ENCODE measurements at regions not wholly inside any gene's neighbourhood (a gene's known extent, or its start where the extent isn't known, plus 50 kb on each side); places are given as distances from the start of the nearest gene placed in this dataset.

DNA sequence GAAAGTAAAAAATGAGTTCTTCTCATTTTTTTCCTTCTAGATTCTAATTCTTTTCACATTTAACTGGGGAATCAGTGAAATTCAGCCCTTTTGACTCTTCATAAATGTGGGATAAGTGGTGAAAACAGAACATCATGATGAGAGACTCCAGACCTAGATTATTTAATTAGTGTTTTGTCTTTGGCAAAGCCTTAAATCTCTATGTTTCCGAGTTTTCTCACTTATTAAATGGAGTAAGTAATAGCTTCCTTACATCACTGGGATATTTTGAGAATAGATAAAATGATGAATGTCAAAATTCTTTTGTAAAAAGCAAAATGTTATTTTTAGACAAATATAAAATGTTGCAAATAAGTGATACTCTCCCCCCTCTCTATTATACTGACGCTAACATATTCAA is 468.6 kb upstream of the ARRDC3 start:
- H3K36me3 ChIP-seq = no peaks in the 10 kb centered on the region

DNA sequence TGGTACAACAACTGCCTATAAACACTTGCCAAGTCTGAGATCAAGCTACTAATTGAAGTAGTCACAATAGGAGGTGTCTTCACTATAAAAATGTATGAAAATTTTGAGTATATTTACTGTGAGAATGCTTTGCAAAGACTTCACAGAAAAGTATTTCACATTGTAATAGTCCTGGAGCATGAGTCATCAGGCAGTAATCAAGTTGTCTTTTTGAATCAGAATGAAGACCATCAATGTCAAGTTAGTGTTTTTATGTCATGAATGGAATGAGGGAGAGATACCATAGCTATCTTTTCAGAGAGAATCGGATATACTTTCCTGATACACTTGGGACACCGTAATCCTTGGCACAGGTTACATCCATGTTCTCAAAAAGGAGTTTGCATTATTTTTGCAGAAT is 466.9 kb upstream of the ARRDC3 start:
- H3K27me3 ChIP-seq = no peaks in the 10 kb centered on the region
- DNase-seq = no peak
- no peak overlapping the region for H3K27ac ChIP-seq
- ATAC-seq = no peak
- no peaks in the 10 kb centered on the region for H3K36me3 ChIP-seq
- 36% methylated on average over 2 of the region's 2 CpGs for WGBS (ENCODE audit: insufficient coverage, low coverage, low lambda C conversion rate, missing lambda C conversion rate)
- no peak overlapping the region for H3K4me3 ChIP-seq
- no peaks in the 10 kb centered on the region for H3K4me1 ChIP-seq
- intact Hi-C loops (cut with DNase I) = no loop called here
- no peaks in the 10 kb centered on the region for H3K9me3 ChIP-seq
- TF ChIP-seq, protein P1, sequence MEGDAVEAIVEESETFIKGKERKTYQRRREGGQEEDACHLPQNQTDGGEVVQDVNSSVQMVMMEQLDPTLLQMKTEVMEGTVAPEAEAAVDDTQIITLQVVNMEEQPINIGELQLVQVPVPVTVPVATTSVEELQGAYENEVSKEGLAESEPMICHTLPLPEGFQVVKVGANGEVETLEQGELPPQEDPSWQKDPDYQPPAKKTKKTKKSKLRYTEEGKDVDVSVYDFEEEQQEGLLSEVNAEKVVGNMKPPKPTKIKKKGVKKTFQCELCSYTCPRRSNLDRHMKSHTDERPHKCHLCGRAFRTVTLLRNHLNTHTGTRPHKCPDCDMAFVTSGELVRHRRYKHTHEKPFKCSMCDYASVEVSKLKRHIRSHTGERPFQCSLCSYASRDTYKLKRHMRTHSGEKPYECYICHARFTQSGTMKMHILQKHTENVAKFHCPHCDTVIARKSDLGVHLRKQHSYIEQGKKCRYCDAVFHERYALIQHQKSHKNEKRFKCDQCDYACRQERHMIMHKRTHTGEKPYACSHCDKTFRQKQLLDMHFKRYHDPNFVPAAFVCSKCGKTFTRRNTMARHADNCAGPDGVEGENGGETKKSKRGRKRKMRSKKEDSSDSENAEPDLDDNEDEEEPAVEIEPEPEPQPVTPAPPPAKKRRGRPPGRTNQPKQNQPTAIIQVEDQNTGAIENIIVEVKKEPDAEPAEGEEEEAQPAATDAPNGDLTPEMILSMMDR (IDR thresholded peaks at IDR 0.05) = no peak
- TF ChIP-seq POLR2A (IDR thresholded peaks at IDR 0.05) = no peak

More for the DNA sequence above, 468.6 kb upstream of the ARRDC3 start:
- Histone ChIP-seq H3K4me1 (no peaks in the 10 kb centered on the region), H3K9me3 (no peaks in the 10 kb centered on the region), H3K27ac (no peak overlapping the region), H3K4me3 (no peak overlapping the region), H3K27me3 (no peaks in the 10 kb centered on the region)
- no peak for TF ChIP-seq POLR2A (IDR thresholded peaks at IDR 0.05)
- TF ChIP-seq, protein P1 (IDR thresholded peaks at IDR 0.05) = no peak
- WGBS (ENCODE audit: insufficient coverage, low coverage, low lambda C conversion rate, missing lambda C conversion rate) = 54% methylated on average over 2 of the region's 2 CpGs
- ATAC-seq = no peak
- intact Hi-C loops (cut with DNase I) = no loop called here
- no peak for DNase-seq

DNA sequence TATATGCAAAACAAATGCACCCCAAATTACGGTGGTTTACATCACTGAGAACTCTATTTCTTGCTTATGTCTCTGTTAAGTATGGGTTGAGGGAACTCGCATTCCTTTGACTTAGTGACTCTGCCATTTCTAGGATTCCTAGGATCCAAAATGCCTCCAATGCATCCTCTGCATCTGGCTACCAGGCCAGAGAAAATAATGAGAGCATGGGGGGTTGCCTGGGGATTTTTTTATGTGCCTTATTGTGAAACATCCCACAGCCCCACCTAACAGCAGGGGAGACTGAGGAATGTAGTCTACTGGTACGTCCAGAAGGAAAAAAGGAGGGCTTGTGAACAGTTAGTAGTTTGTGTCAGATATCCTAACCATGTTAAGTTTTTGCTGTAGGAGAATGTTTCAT is 466.0 kb upstream of the ARRDC3 start:
- DNase-seq = no peak
- Histone ChIP-seq H3K27me3 (no peaks in the 10 kb centered on the region), H3K9me3 (no peaks in the 10 kb centered on the region), H3K36me3 (no peaks in the 10 kb centered on the region), H3K27ac (no peak overlapping the region), H3K4me1 (no peaks in the 10 kb centered on the region), H3K4me3 (no peak overlapping the region)
- TF ChIP-seq, protein P1 (IDR thresholded peaks at IDR 0.05) = no peak
- no peak for TF ChIP-seq POLR2A (IDR thresholded peaks at IDR 0.05)
- WGBS (ENCODE audit: insufficient coverage, low coverage, low lambda C conversion rate, missing lambda C conversion rate) = 43% methylated on average over 3 of the region's 3 CpGs
- intact Hi-C loops (cut with DNase I) = no loop called here
- ATAC-seq = no peak

DNA sequence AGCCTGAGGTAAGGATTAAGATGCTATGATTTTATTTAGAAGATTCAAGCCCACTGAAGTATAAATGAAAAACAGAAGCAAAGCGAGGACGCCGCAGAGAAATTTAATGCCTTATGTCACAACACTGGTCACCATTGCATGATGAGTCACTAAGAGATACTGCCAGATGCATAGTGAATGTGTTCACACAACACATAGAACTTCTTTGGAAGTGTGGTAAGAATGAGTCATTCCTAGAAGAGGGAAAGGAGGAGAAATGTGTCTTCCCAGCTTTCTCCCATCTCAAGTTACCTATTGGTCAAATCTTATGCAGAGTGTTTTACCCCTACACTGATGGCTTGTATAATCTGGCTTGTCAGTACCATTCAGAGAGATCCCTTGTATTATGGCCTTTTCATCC is 465.3 kb upstream of the ARRDC3 start:
- H3K4me1 ChIP-seq = no peaks in the 10 kb centered on the region
- no peak for ATAC-seq
- H3K4me3 ChIP-seq = no peak overlapping the region
- intact Hi-C loops (cut with DNase I) = no loop called here
- no peak for TF ChIP-seq POLR2A (IDR thresholded peaks at IDR 0.05)
- TF ChIP-seq, protein P1 (IDR thresholded peaks at IDR 0.05) = no peak
- H3K27ac ChIP-seq = no peak overlapping the region
- 65% methylated on average over 3 of the region's 3 CpGs for WGBS (ENCODE audit: insufficient coverage, low coverage, low lambda C conversion rate, missing lambda C conversion rate)
- H3K36me3 ChIP-seq = no peaks in the 10 kb centered on the region
- no peaks in the 10 kb centered on the region for H3K27me3 ChIP-seq
- no peaks in the 10 kb centered on the region for H3K9me3 ChIP-seq
- DNase-seq = no peak

DNA sequence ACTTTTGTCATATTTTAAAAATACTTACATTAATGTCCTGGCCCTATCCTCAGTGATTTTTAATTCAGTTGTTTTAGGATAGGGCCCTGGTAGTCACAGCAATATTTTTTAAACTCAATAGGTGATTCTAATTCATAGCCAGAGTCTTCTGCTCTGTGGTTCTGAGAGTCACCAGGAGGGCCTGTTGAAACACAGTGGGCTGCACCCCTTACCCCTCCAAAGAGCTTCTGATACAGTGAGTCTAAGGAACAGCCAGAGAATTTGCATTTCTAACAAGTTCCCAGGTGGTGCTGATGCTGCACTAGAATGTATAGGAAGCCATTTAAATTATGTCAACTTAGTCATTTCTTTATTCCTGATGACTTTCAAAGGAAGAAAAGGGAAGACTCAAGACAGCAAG is 458.3 kb upstream of the ARRDC3 start:
- Histone ChIP-seq H3K27ac (no peak overlapping the region), H3K36me3 (no peaks in the 10 kb centered on the region), H3K4me1 (no peaks in the 10 kb centered on the region), H3K9me3 (no peaks in the 10 kb centered on the region), H3K27me3 (no peaks in the 10 kb centered on the region), H3K4me3 (no peak overlapping the region)
- DNase-seq (no peak), ATAC-seq (no peak)
- intact Hi-C loops (cut with DNase I) = no loop called here
- TF ChIP-seq, protein P1 (IDR thresholded peaks at IDR 0.05) = no peak
- no peak for TF ChIP-seq POLR2A (IDR thresholded peaks at IDR 0.05)
